COLO668 (cell line): ENCODE measurements at regions not wholly inside any gene's neighbourhood (a gene's known extent, or its start where the extent isn't known, plus 50 kb on each side); places are given as distances from the start of the nearest gene placed in this dataset.
"Not testable (repeated sequence)": the region's sequence is repeated elsewhere in the genome, so short reads cannot be mapped to it uniquely, and the experiment has no call there.

Source experiments
- DNase-seq: peaks from one replicate; lab custom pipeline; 2025; ENCODE audit not compliant: unreplicated experiment; lab: John Stamatoyannopoulos, UW

DNA sequence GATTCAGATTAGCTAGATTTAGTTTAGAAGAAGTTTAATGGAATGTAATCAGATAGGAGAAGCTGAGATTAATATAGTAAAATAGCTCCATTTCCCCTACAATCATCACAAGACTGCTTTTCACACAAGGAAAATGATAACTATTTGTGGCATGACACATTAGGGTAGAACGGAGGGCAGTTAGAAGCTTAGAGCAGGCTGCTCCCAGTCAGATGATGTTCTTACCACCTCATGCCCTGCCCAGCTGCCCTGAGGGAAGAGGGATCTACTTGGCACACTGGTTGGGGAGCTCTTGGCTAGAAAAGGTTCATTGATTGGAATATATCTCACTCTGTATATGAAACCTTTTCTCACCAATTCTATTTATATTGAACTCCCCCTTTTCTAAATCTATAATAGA, 180.7 kb upstream of the IL15 start:
- DNase-seq = no peak

DNA sequence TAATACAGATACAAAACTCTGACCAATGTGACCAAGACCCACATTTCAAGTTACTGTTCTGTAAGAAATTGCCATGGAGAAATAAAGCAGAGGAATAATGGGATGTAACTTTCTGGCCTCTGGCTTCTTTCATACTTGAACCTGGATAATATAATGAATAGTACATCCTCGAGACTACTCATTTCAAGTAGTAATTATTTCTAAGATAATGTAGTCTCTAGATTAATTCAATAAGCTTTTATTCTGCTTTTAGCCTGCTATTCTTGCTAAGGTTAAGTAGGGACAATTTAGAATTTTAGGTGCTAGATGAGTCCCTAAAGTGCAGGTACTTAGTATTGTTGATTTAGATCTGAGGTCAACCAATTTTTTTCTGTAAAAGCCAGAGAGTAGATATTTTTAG, 178.7 kb upstream of the IL15 start:
- DNase-seq = no peak

DNA sequence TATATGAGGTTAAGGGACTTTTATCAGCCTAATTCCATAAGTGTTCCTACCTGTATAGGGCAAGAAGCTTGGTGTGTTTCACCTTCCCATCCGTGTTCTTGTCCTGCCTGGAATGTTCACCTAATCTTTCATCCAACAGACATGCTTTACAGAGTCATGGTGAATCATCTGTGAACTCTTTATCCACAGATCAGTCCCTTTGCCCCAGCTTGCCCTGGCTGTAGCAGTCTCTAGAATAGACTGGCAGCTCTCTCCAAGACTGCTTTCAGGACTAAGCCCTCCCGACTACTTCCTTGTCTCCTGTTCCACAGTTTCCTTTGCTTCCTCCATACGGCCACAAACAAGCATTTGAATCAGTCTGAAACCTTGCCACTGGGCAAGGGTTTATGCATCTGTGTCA, 177.9 kb upstream of the IL15 start:
- no peak for DNase-seq

DNA sequence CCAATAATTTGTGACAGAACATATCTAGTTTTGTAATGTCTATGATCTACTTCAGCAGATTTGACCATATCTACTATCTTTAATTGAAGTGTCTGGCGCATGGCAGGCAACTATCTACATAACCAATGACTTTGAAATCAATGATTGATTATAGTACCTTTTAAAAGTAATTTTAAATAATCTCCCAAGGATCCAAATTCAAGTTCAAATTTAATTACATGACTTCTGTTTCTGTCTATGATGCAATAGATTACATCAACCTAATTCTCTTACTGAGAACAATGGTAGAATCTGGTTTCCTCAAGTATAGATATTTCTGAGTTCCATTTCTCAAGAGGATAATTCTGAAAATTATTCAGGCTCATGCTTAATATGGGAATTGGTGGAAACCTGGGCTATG, 177.4 kb upstream of the IL15 start:
- DNase-seq = no peak

DNA sequence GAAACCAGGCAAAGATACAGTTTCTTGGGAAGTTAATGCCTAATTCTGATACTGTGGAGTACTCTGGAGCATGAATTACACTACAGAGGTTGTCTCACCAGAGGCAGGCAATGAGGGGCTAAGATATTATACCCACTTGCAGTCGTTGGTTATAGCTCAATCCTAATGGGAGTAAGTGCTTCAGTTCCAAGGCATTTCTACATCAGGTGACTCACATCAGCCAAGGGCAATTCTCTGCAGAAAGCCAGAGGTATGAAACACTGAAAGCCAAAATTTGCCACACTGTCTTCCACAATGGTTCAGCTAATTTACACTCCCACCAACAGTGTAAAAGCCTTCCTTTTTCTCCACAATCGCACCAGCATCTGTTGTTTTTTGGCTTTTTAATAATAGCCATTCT, 174.0 kb upstream of the IL15 start:
- no peak for DNase-seq

- no peak for DNase-seq
These were observed 172.7 kb upstream of the IL15 start for GRCh38 chr4:141463678-141464077.

- peak; percentile 40 for DNase-seq
These were observed 172.0 kb upstream of the IL15 start for GRCh38 chr4:141464366-141464765.

GRCh38 chr4:141465171-141465570, 171.2 kb upstream of the IL15 start:
- DNase-seq = no peak

DNA sequence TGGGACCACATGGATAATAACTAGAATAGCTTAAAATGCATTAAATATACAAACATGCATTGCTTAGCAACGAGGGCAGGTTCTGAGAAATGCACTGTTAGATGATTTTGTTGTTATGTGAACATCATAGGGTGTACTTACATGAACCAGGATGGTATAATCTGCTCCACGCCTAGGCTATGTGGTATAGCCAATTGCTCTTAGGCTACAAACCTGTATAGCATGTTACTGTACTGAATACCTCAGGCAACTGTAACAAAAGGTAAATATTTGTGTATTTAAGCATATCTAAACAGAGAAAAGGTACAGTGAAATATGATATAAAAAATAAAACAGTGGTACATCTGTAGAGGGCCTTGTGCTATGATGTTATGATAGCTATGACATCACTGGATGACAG, 169.2 kb upstream of the IL15 start:
- no peak for DNase-seq

GRCh38 chr4:141469392-141469791, 167.0 kb upstream of the IL15 start:
- DNase-seq = no peak

DNA sequence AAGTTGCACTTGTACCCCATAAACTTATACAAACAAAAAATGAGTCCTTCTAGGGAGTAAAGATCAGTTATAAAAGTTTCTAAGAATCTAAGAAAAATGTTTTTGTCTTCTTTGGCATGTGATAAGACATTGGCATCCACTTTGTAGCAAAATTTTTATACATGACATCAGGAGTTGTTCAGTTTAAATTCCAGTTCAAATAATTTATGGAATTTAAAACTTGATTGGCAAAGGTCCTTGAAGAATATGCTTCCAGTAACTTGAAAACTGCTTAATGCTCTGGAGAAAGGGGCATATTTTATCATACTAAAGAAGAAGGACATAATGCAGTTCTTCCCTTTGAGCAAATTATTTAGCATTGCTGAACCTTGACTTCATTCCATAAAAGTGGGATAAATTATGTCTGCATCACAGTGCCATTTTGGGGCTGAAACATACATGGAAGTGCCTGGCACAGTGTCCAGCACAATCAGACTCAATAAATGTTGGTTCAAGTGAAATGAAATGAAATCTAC, 163.3 kb upstream of the IL15 start:
- no peak for DNase-seq

DNA sequence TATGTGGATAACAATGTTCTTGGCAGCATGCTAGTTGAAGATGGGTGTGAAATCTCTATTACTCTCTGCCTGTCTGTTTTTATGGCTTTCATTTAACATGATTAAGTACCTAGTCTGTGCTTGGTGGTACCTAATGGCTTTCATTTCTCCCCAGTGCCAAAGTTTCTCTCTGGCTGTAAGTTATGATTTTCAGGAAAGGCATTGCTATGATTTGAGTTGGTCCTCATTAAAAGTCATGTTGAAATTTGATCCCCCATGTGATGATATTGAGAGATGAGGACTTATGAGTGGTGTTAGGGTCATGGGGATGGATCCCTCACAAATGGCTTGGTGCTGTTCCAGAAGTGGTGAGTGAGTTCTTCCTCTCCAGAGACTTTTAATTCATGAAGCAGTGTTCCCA, 162.4 kb upstream of the IL15 start:
- DNase-seq = no peak

DNA sequence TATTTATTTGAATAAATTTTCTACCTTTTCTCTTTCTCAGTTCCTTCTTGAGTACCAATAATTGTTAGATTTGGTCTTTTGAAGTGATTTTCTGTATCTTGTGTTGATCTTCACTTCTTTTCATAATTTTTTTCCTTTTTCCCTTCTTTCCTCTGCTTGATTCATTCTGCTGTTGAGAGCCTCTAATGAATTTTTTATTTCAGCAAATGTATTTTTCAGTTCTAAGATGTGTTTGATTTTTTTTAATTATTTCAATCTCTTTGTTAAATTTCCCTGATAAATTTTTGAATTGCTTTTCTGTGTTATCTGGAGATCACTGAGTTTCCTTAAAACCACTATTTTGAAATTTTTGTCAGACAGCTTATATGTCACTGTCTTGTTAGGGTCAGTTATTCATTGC, 155.4 kb upstream of the IL15 start:
- no peak for DNase-seq

- not testable (repeated sequence) for DNase-seq
These were observed 152.1 kb upstream of the IL15 start for GRCh38 chr4:141484298-141484697.

DNA sequence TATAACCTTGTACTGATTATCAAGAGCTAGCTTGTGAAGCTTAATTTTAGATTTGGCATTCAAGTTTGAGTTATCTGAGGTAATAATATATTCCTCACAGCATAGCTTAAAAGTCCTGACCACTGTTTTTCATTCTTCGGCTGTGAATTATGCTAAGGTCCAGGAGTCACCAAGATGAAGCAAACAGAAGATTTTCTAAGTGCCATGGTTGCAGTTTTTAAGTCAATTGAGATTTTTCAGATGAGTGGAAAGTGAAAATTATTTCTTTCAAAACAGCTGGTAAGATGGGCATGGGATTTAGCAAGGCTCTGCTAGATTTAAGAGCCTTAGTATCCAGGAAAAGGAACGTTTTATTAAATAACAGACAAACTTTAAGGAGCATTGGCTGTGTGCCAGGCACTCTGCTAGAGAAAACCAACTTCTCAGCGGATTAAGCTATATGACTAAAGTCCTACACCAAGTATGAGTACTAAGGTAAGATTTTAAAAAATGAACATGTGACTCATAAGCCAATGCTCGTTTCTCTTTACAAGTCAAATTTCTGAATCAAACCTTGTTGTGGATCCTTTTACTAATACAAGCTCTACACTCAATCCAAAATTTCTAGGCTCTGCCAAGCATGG, 149.9 kb upstream of the IL15 start:
- no peak for DNase-seq

GRCh38 chr4:141497627-141498026, 138.8 kb upstream of the IL15 start:
- no peak for DNase-seq

DNA sequence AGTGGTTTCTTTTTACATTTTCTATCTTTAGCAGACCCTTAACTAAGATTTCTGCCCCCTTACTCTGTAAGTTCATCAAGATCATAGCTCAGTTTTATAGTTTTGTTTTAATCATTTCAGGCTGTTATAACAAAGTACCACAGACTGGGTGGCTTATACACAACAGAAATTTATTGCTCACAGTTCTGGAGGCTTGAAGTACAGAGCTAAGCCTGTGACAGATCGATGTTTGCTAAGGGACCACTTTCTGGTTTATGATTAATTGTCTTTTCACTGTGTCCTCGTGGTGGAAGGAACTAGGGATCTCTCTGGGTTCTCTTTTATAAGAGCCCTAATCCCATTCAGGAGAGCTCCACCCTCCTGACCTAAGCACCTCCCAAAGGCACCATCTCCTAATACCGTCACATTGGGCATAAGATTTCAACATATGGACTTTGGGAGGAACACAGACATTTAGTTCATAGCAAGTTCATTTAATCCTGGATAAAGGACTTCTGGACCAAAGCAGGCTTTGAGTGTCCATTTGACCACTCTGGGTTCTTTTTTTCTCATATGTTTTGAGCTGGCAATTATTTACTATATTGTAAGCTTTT, 137.0 kb upstream of the IL15 start:
- DNase-seq = no peak

DNA sequence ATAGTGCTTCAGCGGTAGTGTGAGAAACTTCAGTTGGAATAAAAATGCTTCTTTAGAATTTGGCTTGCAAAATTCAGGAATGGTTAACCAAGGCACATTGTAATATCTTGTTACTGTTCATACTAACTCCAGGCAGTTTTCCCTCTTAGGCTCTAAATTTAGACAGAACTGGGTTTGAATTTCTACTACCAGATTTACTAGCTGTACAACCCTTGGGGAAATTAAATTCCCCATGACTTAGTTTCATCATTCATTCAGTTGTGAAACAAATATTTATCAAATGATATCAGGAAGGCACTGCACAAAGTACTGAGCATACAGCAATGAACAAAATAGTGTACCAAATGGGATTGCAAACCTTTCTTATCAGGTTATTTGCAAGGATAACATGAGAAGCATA, 135.0 kb upstream of the IL15 start:
- DNase-seq = no peak

- DNase-seq = no peak
These were observed 134.5 kb upstream of the IL15 start for GRCh38 chr4:141501931-141502330.

DNA sequence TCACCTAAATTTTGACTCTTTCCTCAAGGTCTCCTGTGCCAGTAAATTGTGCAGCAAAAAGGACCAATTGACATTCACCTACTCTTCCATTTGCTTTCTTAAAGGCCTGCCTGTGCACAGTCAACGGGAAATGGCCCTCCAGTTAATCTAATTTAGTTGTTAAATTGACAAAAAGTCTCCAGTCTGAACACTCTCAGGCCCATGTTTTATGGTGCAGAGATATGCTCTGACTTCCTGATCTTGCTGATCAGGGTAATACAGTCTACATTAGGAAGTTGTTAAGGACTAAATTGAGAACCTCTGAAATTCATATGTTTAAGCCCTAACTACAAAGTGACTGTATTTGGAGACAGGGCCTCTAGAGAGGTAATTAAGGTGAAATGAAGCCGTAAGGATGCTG, 133.6 kb upstream of the IL15 start:
- no peak for DNase-seq

DNA sequence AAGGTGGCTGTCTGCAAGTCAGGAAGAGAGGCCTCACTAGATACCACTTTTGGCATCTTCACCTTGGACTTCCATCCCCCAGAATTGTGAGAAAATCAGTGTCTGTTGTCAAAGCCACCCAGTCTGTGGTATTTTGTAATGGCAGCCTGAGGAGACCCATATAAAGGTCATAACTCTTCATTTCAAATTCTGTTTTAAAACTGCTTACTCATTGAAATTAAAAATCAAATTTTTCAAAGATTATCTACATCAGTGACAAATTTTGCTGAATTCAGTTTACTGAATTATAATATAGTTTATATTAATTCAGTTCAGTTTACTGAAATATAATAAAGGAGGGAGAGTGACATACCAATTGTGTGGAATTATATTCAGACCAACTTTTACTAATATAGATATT, 133.1 kb upstream of the IL15 start:
- DNase-seq = no peak

GRCh38 chr4:141511055-141511454, 125.3 kb upstream of the IL15 start:
- no peak for DNase-seq

DNA sequence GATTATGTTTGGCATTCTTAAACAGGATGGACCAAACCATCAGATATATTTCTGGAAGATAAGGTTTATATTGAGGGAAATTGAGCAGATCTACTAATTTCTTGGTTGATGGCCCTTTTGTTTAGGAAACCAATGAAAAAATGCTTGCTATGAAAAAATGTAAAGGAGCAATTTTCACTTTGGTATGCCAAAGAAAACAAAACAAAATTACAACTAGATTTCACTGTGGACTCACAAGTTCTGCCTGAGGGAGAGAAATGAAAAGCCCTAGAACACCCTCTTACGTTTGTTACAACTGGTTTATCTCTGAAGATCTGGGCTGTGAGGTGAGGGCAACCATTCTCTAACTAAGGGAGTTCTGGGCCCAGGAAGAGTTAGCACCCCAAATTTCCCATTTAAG, 122.5 kb upstream of the IL15 start:
- DNase-seq = no peak
